G401 (cell line): ENCODE measurements at regions not wholly inside any gene's neighbourhood (a gene's known extent, or its start where the extent isn't known, plus 50 kb on each side); places are given as distances from the start of the nearest gene placed in this dataset.
A peak's percentile ranks its signal among the peaks of the same experiment; 100 is the strongest.
"Not testable (repeated sequence)": the region's sequence is repeated elsewhere in the genome, so short reads cannot be mapped to it uniquely, and the experiment has no call there.

Experiments
- DNase-seq: peaks from one replicate; pipeline ENCODE4 v3.0.0-alpha.2; 2015; ENCODE audit warnings: low spot score
- in situ Hi-C: cut with HindIII; loops from 2 replicates; pipeline ENCODE4 v1.10.0; 2016; ENCODE audit warnings: low sequenced_read_pairs, mixed read lengths

- in situ Hi-C loops: no loop called here
- DNase-seq: no peak
These were observed 433.4 kb upstream of the OR4E1 start for GRCh38 chr14:22106700-22107697.

GRCh38 chr14:22105624-22106006 is 432.0 kb upstream of the OR4E1 start:
- no peak for DNase-seq
- in situ Hi-C loops: no loop called here

GRCh38 chr14:22105006-22105623 is 431.5 kb upstream of the OR4E1 start:
- no peak for DNase-seq
- in situ Hi-C loops: no loop called here

- DNase-seq, in situ Hi-C loops: not testable (repeated sequence)
These were observed 427.1 kb upstream of the OR4E1 start for GRCh38 chr14:22100764-22101120.

GRCh38 chr14:22099942-22100763 is 426.5 kb upstream of the OR4E1 start:
- peak; percentile 21 for DNase-seq
- in situ Hi-C loops: no loop called here

GRCh38 chr14:22098435-22098834 is 424.8 kb upstream of the OR4E1 start:
- DNase-seq: no peak
- in situ Hi-C loops: no loop called here

- in situ Hi-C loops: no loop called here
- no peak for DNase-seq
These were observed 424.1 kb upstream of the OR4E1 start for GRCh38 chr14:22097586-22098292.

- DNase-seq: no peak
- in situ Hi-C loops: no loop called here
These were observed 423.5 kb upstream of the OR4E1 start for GRCh38 chr14:22097072-22097471.

GRCh38 chr14:22096514-22096895 is 422.9 kb upstream of the OR4E1 start:
- DNase-seq: no peak
- in situ Hi-C loops: no loop called here

GRCh38 chr14:22095860-22096513 is 422.4 kb upstream of the OR4E1 start:
- in situ Hi-C loops: no loop called here
- peak; percentile 46 for DNase-seq

GRCh38 chr14:22089940-22090339 is 416.3 kb upstream of the OR4E1 start:
- in situ Hi-C loops: no loop called here
- DNase-seq: no peak

- in situ Hi-C loops: no loop called here
- no peak for DNase-seq
These were observed 415.2 kb upstream of the OR4E1 start for GRCh38 chr14:22088614-22089342.

GRCh38 chr14:22086131-22086530 is 412.5 kb upstream of the OR4E1 start:
- no peak for DNase-seq
- in situ Hi-C loops: no loop called here

GRCh38 chr14:22084393-22085281 is 411.0 kb upstream of the OR4E1 start:
- peak; percentile 25 for DNase-seq

GRCh38 chr14:22081337-22081736 is 407.7 kb upstream of the OR4E1 start:
- in situ Hi-C loops: no loop called here
- no peak for DNase-seq

More at GRCh38 chr14:22084393-22085281, 411.0 kb upstream of the OR4E1 start:
- in situ Hi-C loops: no loop called here

- DNase-seq: no peak
- in situ Hi-C loops: no loop called here
These were observed 406.1 kb upstream of the OR4E1 start for GRCh38 chr14:22079766-22080165.

GRCh38 chr14:22073801-22074200 is 400.2 kb upstream of the OR4E1 start:
- in situ Hi-C loops: no loop called here

More at GRCh38 chr14:22073801-22074200, 400.2 kb upstream of the OR4E1 start:
- no peak for DNase-seq
